ENCODE measurements at regions not wholly inside any gene's neighbourhood (a gene's known extent, or its start where the extent isn't known, plus 50 kb on each side); places are given as distances from the start of the nearest gene placed in this dataset.

- H3K27me3 ChIP-seq = peaks cover 0 to 5% (median 0%) of the 10 kb centered on the region in 3 donors
- no peaks in the 10 kb centered on the region for H3K36me3 ChIP-seq
- peaks cover 0 to 4% (median under 1%) of the 10 kb centered on the region in 4 donors for H3K9me3 ChIP-seq
- no peak overlapping the region for H3K27ac ChIP-seq
- DNase-seq = no peak
- intact Hi-C loops (cut with DNase I; ENCODE audit: low total_unique reads) = no loop called here
- WGBS, 5 donors = 61 to 77% (median 68%) methylated on average over 10 of the region's 10 CpGs
- TF ChIP-seq POLR2A (IDR thresholded peaks at IDR 0.05) = no peak
- TF ChIP-seq EP300 (IDR thresholded peaks at IDR 0.05) = no peak
- no peak for TF ChIP-seq POLR2AphosphoS5 (IDR thresholded peaks at IDR 0.05)
- no peak for TF ChIP-seq CTCF (IDR thresholded peaks at IDR 0.05)
- no peaks in the 10 kb centered on the region for H3K4me1 ChIP-seq
- no peak overlapping the region for H3K4me3 ChIP-seq
These were observed 696.1 kb upstream of the TMEM132C start for GRCh38 chr12:127570793-127571360.

DNA sequence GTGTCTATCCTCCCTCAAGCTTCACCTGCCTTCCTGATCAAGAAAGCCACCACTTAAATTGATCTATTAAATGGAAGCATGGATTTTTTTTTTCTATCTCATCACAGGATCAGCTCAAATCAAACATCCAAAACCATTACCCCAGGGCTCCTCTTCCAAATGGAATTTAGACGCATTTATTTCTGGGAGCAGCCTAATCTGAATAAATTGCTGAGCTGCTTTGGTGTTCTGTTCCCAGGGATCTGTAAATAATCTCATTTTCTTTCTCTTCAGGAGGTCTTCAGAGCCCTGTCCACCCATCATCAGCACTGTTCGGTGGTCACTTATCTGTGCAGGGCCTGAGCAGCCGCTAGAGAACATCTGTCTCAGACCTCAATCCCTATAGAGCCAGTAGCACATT lies 695.4 kb upstream of the TMEM132C start:
- H3K27me3 ChIP-seq = peaks cover 0 to 5% (median 0%) of the 10 kb centered on the region in 3 donors
- no peak for DNase-seq
- H3K4me1 ChIP-seq = no peaks in the 10 kb centered on the region
- H3K36me3 ChIP-seq = no peaks in the 10 kb centered on the region
- H3K4me3 ChIP-seq = no peak overlapping the region
- peaks cover 0 to 4% (median 0%) of the 10 kb centered on the region in 4 donors for H3K9me3 ChIP-seq
- H3K27ac ChIP-seq = no peak overlapping the region
- TF ChIP-seq CTCF (IDR thresholded peaks at IDR 0.05) (no peak), POLR2A (IDR thresholded peaks at IDR 0.05) (no peak), POLR2AphosphoS5 (IDR thresholded peaks at IDR 0.05) (no peak), EP300 (IDR thresholded peaks at IDR 0.05) (no peak)
- 50 to 81% (median 59%) methylated on average over 3 of the region's 3 CpGs for WGBS, 5 donors
- intact Hi-C loops (cut with DNase I; ENCODE audit: low total_unique reads) = no loop called here

GRCh38 chr12:127579446-127579845 lies 687.5 kb upstream of the TMEM132C start:
- no peaks in the 10 kb centered on the region for H3K4me1 ChIP-seq
- no peak overlapping the region for H3K4me3 ChIP-seq
- DNase-seq = no peak
- no peak overlapping the region for H3K27ac ChIP-seq
- TF ChIP-seq POLR2A (IDR thresholded peaks at IDR 0.05) (no peak), POLR2AphosphoS5 (IDR thresholded peaks at IDR 0.05) (no peak), EP300 (IDR thresholded peaks at IDR 0.05) (no peak)
- 71 to 91% (median 76%) methylated on average over 1 of the region's 1 CpG for WGBS, 5 donors
- no peaks in the 10 kb centered on the region for H3K27me3 ChIP-seq
- intact Hi-C loops (cut with DNase I; ENCODE audit: low total_unique reads) = no loop called here
- H3K36me3 ChIP-seq = no peaks in the 10 kb centered on the region
- no peaks in the 10 kb centered on the region for H3K9me3 ChIP-seq

GRCh38 chr12:127582074-127582473 lies 684.9 kb upstream of the TMEM132C start:
- Histone ChIP-seq H3K27me3 (no peaks in the 10 kb centered on the region), H3K4me3 (no peak overlapping the region), H3K9me3 (no peaks in the 10 kb centered on the region), H3K27ac (no peak overlapping the region), H3K36me3 (no peaks in the 10 kb centered on the region), H3K4me1 (no peaks in the 10 kb centered on the region)
- no peak for DNase-seq
- intact Hi-C loops (cut with DNase I; ENCODE audit: low total_unique reads) = no loop called here
- TF ChIP-seq EP300 (IDR thresholded peaks at IDR 0.05) (no peak), CTCF (IDR thresholded peaks at IDR 0.05) (no peak), POLR2AphosphoS5 (IDR thresholded peaks at IDR 0.05) (no peak), POLR2A (IDR thresholded peaks at IDR 0.05) (no peak)
- 57 to 69% (median 67%) methylated on average over 6 of the region's 6 CpGs for WGBS, 5 donors

DNA sequence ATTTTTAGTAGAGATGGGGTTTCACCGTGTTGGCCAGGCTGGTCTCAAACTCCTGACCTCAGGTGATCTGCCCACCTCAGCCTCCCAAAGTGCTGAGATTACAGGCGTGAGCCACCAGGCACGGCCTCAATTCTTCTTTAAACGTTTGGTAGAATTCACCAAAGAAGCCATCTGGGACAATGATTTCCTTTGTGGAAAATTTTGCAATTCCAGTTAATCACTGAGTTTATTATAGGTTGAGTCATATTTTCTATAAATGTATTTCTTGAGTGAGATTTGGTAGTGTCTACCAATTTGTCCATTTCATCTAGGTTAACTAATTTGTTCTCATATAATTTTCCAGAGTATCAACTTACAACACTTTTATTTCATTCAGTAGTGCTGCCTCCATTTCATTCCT lies 683.9 kb upstream of the TMEM132C start:
- intact Hi-C loops (cut with DNase I; ENCODE audit: low total_unique reads) = no loop called here
- Histone ChIP-seq H3K9me3 (no peaks in the 10 kb centered on the region), H3K27me3 (no peaks in the 10 kb centered on the region), H3K4me1 (no peaks in the 10 kb centered on the region), H3K27ac (no peak overlapping the region), H3K36me3 (no peaks in the 10 kb centered on the region), H3K4me3 (no peak overlapping the region)
- TF ChIP-seq CTCF (IDR thresholded peaks at IDR 0.05) = no peak
- TF ChIP-seq POLR2AphosphoS5 (IDR thresholded peaks at IDR 0.05) = no peak
- TF ChIP-seq EP300 (IDR thresholded peaks at IDR 0.05) = no peak
- TF ChIP-seq POLR2A (IDR thresholded peaks at IDR 0.05) = no peak
- 79 to 89% (median 85%) methylated on average over 4 of the region's 4 CpGs for WGBS, 5 donors
- no peak for DNase-seq

Measured in stomach (tissue), 8 donors.